T1000 (cell line): ENCODE measurements at regions not wholly inside any gene's neighbourhood (a gene's known extent, or its start where the extent isn't known, plus 50 kb on each side); places are given as distances from the start of the nearest gene placed in this dataset.
"Not testable (repeated sequence)": the region's sequence is repeated elsewhere in the genome, so short reads cannot be mapped to it uniquely, and the experiment has no call there.

ENCODE experiments used
- DNase-seq: peaks from one replicate; lab custom pipeline; 2025; ENCODE audit warnings: mixed read lengths; lab: John Stamatoyannopoulos, UW

DNA sequence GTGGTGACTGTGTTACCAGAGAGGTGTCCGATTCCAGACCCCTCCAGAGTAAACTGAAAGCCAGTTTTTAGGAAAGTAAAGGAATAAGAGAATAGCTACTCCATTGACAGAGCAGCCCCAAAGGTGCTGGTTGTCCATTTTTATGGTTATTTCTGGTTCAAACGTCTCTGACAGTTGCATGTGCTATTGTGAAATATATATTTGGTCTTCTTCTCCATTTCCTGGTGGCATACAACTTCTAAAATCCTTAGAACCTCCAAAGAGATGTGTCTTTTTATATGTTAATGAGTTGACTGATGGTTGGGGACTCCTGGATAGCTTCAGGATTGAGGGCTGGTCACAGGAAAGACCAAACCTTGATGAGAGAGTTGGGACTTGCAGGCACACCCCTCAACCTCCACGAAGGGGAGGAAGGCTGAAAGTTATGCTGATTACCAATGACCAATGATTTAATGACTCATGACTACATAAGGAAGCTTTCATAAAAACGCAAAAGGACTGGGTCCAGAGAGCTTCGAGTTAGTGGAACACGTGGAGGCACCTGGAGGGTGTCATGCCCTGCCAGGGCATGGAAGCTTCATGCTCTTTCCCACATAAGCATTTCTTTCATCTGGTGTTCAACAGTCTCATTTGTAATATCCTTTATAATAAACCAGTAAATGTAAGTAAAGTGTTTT lies 100.7 kb downstream of the SLC16A1 start:
- DNase-seq = no peak

DNA sequence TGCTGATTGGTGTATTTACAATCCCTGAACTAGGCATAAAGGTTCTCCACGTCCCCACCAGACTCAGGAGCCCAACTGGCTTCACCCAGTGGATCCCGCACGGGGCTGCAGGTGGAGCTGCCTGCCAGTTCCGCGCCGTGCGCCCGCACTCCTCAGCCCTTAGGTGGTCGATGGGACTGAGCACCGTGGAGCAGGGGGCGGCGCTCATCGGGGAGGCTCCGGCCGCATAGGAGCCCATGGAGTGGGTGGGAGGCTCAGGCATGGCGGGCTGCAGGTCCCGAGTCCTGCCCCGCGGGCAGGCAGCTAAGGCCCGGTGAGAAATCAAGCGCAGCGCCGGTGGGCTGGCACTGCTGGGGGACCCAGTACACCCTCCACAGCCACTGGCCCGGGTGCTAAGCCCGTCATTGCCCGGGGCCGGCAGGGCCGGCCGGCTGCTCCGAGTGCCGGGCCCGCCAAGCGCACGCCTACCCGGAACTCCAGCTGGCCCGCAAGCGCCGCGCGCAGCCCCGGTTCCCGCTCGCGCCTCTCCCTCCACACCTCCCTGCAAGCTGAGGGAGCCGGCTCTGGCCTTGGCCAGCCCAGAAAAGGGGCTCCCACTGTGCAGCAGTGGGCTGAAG lies 101.5 kb downstream of the SLC16A1 start:
- DNase-seq = not testable (repeated sequence)

DNA sequence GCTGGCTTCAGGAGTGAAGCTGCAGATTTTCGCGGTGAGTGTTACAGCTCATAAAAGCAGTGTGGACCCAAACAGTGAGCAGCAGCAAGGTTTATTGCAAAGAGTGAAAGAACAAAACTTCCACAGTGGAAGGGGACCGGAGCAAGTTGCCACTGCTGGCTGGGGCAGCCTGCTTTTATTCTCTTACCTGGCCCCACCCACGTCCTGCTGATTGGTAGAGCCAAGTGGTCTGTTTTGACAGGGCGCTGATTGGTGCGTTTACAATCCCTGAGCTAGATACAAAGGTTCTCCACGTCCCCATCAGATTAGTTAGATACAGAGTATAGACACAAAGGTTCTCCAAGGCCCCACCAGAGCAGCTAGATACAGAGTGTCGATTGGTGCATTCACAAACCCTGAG lies 102.1 kb downstream of the SLC16A1 start:
- DNase-seq = not testable (repeated sequence)

DNA sequence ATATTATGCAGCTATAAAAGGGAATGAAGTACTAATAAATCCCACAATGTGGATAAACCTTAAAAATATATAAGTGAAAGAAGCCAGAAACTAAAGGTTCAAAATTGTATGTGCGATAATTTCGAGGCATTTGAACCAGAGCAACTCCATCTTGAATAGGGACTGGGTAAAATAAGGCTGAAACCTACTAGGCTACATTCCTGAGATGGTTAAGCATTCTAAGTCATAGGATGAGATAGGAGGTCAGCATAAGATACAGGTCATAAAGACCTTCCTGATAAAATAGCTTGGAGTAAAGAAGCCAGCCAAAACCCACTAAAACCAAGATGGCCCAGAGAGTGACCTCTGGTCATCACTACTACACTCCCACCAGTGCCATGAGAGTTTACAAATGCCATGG lies 103.1 kb downstream of the SLC16A1 start:
- DNase-seq = no peak

DNA sequence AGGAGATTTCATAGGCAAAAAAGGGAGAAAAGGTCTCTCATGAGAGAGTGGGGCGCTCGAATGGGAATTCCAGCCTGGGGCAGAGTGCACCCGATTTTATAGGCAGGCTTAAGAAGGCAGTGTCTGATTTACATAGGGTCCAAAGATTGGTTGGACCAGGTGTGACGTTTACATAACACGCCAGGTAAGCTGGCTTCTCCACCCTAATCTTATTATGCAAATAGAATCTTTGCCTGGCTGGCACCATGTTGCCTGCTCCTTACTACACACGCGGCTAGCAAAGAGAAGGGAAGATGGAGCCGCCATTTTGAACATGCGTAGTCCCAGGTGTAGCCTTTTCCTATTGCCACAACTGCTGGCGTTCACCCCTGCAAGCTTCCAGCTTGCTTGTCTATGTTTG lies 103.7 kb downstream of the SLC16A1 start:
- DNase-seq = no peak

DNA sequence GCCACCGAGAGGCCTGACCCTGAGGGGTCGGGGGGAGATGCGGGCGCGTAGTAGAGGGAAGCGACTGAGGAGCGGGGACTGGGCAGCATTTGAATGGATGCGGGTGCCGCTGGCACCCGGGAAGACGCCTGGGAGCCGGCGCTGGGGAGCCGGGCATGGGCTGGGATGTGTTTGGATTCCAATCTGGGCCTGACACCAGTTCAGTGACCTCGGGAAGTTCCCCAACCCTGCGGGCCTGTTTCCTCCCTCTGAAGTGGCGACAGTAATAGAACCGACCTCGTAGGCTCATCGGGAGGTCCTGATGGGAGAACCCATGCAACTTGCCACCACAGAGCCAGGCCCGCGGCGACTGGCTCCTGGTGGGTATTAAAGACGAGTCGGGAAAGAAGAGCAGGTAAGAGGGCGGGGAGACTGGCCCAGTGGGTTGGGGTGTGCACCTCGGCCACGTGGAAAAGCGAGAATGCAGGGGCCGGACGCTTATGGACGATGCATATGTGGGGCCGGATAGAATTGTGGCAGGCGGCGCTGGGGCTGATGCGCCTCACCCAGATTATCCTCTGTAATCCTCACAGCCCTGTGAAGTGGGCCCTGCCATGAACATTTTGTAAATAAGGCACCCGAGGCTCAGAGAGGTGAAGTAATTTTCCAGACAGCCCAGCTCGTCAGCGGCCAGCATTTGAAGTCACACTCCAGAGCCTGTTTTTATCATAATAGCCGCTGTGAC lies 105.8 kb downstream of the SLC16A1 start:
- no peak for DNase-seq

DNA sequence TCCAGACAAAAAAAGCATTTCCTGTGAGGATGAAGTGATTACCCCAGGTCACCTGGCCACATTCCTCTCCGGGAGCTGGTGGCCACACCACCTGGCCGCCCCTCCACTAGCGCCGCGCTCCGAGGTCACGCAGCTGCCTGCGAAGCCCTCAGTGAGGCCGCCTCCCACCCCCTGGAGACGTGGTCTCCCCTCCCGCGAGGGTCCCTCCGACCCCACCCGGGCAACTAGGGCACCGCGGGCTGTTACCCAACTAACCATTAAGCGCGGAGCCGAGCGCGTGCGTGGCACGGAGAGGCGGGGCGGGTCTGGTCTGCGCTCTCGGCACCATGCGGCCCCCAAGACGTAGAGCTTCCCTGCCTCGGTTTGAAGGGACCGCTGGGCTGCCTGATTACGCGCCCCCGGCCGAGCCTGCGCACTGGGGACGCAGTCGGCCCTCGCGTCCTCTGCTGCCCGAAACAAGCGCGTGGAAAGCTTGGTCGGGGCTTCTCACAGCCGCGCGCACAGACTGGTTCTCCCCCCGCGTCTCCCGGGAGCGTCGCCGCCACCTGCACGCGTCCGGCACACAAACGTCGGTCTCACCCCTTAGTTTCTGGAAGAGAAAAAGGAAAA lies 106.5 kb downstream of the SLC16A1 start:
- no peak for DNase-seq

DNA sequence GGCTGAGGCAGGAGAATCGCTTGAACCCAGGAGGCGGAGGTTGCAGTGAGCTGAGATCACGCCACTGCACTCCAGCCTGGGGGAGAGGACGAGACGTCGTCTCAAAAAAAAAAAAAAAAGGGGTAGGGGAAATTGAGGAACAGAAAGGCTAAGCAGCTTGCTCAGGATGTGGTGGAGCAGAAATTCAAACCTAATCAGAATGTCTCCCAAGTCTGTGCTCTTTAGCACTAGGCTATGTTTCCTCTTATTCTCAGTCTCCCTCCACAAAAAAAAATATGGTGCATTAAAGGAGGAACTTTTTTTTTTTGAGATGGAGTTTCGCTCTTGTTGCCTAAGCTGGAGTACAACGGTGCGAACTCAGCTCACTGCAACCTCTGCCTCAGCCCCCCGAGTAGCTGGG lies 114.2 kb downstream of the SLC16A1 start:
- DNase-seq = no peak

DNA sequence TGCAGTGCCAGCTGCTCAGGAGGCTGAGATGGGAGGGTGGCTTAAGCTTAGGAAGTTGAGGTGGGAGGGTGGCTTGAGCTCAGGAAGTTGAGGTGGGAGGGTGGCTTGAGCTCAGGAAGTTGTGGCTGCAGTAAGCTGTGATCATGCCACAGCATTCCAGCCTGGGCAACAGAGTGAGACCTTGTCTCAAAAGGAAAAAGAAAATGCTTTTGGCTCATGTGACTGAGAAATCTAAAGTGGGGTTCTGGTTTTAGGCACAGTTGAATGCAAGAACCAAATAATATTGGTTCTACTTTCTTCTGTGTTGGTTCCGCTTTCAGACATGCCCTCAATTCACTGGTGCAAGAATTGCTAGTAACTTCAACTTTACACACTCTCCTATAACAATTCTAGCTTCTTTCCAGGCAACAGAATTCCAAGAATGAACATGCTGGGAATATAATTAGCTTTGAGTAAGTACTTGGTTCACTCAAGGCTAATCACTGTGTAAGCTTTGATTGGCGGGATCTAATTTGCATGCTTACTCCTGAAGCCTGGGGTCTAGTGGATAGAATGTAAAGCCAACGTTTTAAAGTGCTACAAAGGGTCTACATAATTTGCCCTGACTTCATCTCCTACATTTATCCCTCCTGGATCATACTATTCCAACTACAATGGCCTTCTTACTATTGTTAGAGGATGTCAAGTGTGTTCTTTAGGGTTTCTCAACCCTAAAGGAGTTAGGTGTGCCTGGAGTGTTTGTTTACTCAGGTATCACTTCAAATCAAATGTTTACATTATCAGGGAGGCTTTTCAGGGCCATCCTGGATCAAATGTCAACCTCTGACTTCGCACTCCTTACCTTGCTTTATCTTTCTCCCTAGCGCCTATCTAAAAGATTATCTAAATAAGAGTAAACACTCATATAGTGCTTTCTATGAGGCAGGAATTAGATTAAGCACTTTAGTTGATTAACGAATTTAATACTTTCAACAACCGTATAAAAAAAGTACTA lies 115.1 kb downstream of the SLC16A1 start:
- no peak for DNase-seq

DNA sequence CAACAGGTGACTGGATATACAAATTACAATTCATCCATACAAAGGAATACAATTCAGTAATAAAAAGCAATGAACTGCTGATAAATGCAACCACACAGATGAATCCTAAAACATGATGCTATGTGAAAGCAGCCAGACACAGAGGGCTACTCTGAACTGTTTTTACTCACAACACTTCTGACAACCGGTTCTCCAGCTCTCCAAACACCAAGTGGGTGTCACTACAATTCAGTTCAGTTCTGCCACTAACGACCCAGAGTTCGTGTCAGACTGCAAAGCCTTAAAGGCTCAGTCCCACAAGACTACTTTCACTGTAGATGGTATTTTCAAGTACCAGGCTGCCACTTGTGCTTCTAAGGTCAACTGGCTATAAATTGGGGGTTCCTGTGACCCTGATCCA lies 119.4 kb downstream of the SLC16A1 start:
- DNase-seq = no peak

DNA sequence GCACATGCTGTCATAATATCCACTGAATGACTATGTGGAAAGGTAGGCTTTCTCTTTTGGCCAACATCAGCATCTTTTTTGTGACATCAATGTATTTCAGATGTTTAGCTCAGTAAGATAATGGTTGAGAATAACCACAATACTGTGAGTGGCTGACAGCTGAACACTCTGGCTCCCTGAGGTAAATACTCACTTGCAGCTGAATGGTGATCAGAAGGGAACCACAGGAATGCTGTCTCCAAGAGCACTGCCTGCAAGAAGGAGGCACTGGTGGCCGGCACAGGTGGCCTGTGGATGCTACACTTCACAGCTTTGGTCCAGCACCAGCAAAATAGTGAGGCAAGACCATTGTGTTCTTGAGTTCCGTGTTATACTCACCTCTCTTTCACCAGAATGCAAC lies 118.7 kb upstream of the PPM1J start:
- no peak for DNase-seq

DNA sequence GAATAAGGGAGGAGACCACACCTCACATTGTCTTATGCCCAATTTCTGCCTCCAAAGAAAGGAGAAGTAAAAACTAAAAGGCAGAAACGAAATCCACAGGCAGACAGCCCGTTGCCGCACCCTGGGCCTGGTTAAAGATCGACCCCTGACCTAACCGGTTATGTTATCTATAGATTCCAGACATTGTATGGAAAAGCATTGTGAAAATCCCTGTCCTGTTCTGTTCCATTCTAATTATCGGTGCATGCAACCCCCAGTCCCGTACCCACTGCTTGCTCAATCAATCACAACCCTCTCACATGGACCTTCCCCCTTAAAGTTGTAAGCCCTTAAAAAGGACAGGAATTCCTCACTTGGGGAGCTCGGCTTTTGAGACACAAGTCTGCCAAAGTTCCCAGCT lies 117.1 kb upstream of the PPM1J start:
- DNase-seq = not testable (repeated sequence)

DNA sequence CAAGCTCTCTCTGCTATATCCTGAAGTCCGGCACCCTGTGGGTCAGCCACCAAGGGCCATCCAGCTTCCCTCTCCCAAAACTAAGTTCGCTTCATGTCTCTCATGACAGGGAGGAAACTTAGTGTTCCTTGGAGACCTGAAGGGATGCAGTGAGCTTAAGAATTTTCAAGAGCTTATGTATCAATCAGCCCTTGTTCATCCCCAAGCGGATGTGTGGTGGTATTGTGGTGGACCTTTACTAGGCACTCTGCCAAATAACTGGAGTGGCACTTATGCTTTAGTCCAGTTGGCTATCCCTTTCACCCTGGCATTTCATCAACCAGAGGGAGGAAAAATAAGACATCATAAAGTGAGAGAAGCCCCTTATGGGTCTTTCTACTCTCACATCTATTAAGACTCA lies 114.6 kb upstream of the PPM1J start:
- DNase-seq = not testable (repeated sequence)

DNA sequence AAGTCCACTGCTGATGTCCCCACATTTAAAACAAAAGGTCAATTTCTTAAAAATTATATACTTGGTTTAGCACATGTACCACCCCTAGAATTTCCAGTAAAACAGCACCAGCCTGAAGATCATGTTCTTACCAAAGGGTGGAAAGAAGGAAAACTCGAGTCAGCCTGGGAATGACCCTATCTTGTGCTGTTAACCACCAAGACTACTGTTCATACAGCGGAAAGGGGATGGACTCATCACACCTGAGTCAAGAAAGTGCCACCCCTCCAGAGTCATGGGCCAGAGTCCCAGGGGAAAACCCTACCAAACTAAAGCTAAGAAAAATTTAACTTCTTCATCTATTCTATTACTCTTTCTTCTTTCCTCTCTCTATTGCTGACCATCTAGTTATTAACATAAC lies 113.6 kb upstream of the PPM1J start:
- DNase-seq = no peak

DNA sequence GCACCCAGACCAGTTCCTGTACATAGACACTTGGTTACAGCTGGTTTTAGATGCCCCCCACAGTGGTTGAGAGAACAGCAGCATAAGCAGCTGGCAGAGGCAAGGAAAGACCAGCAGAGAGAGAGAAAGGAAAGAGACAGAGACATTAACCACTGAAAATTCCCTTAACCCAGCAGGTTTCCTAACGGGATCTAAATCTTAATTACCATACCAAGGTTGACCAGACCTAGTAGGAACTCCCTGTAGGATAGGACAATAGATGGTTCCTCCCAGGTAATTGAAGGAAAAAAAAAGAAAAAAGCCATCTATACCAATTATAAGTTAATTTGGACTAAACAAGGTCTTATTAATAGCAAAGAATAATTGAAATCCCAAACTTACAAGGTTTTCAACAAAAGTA lies 112.3 kb upstream of the PPM1J start:
- DNase-seq = not testable (repeated sequence)

DNA sequence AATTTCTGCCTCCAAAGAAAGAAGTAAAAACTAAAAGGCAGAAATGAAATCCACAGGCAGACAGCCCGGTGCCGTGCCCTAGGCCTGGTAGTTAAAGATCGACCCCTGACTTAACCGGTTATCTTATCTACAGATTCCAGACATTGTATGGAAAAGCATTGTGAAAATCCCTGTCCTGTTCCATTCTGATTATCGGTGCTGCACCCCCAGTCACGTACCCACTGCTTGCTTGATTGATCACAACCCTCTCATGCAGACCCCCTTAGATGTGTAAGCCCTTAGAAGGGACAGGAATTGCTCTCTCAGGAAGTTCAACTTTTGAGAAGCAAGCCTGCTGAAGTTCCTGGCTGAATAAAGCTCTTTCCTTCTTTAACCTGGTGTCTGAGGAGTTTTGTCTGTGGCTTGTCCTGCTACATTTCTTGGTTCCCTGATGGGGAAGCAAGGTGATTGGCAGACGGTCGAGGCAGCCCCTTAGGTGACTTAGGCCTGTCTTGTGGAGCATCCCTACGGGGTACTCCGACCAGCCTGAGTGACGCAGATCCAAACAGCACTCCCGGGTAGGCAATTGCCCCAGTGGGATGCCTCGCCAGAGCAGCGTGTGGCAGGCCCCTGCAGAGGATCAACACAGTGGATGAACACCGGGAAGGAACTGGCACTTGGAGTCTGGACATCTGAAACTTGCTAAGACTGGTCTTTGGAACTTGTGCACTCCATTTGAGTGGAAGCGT lies 111.2 kb upstream of the PPM1J start:
- DNase-seq = no peak

DNA sequence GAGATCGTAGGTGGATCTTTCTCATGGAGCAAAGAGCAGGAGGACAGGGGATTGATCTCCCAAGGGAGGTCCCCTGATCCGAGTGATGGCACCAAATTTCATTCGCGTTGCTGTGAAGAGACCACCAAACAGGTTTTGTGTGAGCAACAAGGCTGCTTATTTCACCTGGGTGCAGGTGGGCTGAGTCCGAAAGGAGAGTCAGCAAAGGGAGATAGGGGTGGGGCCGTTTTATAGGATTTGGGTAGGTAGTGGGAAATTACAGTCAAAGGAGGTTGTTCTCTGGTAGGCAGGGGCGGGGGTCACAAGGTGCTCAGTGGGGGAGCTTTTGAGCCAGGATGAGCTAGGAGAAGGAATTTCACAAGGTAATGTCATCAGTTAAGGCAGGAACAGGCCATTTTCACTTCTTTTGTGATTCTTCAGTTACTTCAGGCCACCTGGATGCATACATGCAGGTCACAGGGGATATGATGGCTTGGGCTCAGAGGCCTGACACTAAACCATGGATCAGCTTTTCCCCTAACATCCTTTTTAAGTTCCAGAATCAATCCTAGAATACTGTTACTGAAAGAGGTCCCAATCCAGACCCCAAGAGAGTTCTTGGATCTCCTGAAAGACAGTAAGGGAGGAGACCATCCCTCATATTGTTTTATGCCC lies 110.6 kb upstream of the PPM1J start:
- DNase-seq = not testable (repeated sequence)

DNA sequence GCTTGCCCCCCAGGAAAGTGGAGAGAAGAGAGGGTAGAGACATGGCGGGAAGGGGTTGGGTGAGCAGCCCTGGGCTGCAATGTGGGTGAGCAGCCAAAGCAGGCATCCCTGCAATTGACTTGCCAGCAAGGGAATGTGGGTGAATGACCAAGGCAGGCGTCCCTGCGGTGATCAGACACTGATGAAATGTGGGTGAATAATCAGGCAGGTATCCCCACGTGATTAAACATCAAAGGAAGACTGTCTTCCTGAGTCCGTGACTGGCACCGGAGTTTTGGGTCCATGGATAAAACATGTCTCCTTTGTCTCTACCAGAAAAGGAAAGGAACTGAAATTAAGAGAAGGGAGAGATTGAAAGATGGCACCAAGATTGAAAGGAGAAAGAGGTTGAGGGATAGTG lies 109.9 kb upstream of the PPM1J start:
- DNase-seq = not testable (repeated sequence)

DNA sequence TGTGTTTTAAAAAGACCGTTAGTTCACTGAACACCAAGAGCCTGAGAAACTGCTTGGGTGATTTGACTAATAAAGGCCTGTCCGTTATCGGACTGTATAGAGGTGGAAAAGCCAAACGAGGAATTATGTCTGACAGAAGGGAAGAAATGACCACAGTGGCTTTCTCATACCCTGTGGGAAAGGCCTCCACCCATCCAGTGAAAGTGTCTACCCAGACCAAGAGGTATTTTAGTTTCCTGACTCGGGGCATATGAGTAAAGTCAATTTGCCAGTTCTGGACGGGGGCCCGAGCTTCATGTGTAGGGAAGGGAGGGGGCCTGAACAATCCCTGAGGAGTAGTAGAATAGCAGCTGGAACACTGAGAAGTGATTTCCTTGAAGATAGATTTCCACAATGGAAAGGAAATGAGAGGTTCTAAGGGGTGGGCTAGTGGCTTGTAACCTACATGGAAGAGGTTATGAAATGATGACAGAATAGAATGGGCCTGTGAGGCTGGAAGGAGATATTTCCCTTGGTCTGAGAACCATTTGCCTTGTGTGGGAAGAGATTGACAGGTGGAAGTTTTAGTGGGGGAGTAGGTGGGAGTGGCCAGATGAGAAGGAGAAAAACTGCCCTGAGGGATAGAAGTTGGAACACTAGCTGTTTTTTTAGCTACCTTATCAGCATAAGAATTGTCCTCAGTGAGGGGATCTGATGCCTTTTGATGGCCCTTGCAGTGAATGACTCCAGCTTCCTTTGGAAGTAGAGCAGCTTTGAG lies 106.4 kb upstream of the PPM1J start:
- DNase-seq = not testable (repeated sequence)
